ENCODE measurements at regions not wholly inside any gene's neighbourhood (a gene's known extent, or its start where the extent isn't known, plus 50 kb on each side); places are given as distances from the start of the nearest gene placed in this dataset.

DNA sequence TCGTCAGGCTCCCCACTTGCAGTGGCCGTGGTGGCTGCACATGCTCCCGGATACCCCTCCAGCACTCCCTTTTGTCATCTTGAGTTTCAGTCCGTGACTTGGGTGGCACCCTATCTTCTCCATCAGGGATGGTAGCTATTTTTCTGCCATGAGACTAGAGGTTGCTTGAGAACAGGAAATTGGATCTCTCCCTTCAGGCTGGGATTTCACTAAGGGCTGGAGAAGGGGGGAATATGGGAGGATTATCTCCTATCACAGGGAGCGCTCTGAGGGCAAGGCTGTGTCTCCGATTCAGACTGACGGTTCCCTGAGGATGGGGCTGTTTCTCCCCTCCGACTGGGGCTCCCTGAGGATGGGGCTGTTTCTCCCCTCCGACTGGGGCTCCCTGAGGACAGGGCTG lies 123.1 kb downstream of the MRPL14 start:
- H3K4me3 ChIP-seq, result no peak overlapping the region
- ATAC-seq (no peak), DNase-seq (no peak), FAIRE-seq (no peak)
- no peak for TF ChIP-seq CTCF (IDR thresholded peaks at IDR 0.05)
- H3K36me3 ChIP-seq, result no peaks in the 10 kb centered on the region
- WGBS, 2 donors, result 85 to 88% methylated on average over 9 of the region's 9 CpGs
- intact Hi-C loops (cut with DNase I), result no loop called here
- H3K9me3 ChIP-seq, result no peaks in the 10 kb centered on the region
- H3K4me1 ChIP-seq, result peaks cover 0 to 3% (median 0%) of the 10 kb centered on the region in 3 donors
- no peaks in the 10 kb centered on the region for H3K27me3 ChIP-seq
- H3K27ac ChIP-seq, result no peak overlapping the region

- peak overlapping the region; percentile 82 to 88 (median 86) for H3K27ac ChIP-seq
- DNase-seq, result peak in 3 of 6 donors; percentile 38 to 59 (median 39)
- no peaks in the 10 kb centered on the region for H3K27me3 ChIP-seq
- no peak for TF ChIP-seq CTCF (IDR thresholded peaks at IDR 0.05)
- H3K36me3 ChIP-seq, result no peaks in the 10 kb centered on the region
- WGBS, 2 donors, result 66 to 68% methylated on average over 22 of the region's 22 CpGs
- FAIRE-seq, result no peak
- ATAC-seq, result peak; percentile 7 to 26 (median 14)
- intact Hi-C loops (cut with DNase I), result no loop called here
- peaks cover 0 to 3% (median 0%) of the 10 kb centered on the region in 3 donors for H3K4me1 ChIP-seq
- H3K4me3 ChIP-seq, result peak overlapping the region in 2 of 4 donors; percentile 27 to 33
- no peaks in the 10 kb centered on the region for H3K9me3 ChIP-seq
Observed at GRCh38 chr6:44003345-44004061, 123.7 kb downstream of the MRPL14 start.

DNA sequence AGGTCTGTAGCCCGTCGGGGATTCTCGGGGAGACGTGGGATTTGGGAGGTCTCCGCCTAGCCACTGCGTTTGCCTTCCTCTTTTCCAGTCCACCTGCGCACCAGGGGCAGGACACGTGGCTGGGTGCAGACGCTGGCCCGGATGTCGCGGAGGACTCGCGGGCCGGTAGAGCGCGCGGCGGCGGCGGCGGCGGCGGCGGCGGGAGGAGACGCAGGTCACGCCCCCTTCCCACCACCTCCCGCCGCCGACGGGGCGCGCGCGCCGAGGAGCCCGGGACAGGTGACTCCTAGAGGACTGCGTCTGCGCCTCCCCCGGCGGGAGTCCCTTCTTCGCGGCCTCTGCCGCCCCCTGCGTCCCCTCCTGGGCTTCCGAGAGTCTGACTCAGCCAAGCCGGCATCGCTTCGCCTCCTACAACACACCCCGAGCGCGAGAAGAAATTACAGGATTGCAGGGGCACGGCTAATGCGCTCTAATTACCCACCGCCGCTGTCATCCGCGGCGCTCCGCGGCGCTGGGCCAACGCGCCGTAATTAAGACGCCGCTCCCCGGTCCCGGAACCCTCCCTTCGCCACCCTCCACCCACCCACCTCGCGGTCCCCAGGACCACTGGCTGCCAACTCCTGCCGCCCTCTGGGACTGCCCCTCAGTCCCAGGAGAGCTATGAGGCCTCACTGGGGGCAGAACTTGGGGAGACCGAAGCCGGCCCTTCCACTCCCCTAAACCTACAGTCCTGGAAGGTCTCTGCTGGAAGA lies 124.5 kb downstream of the MRPL14 start:
- Histone ChIP-seq H3K27ac (peak overlapping the region; percentile 82 to 88 (median 86)), H3K27me3 (no peaks in the 10 kb centered on the region), H3K4me3 (peak overlapping the region in 2 of 4 donors; percentile 27 to 33), H3K36me3 (no peaks in the 10 kb centered on the region), H3K4me1 (peaks cover 0 to 3% (median 0%) of the 10 kb centered on the region in 3 donors), H3K9me3 (no peaks in the 10 kb centered on the region)
- no peak for TF ChIP-seq CTCF (IDR thresholded peaks at IDR 0.05)
- ATAC-seq, result peak; percentile 72 to 80 (median 75)
- 22 to 30% methylated on average over 64 to 76 of the region's 76 CpGs for WGBS, 2 donors
- FAIRE-seq, result no peak
- intact Hi-C loops (cut with DNase I), result no loop called here
- DNase-seq, result peak in 5 of 6 donors; percentile 57 to 81 (median 71)

DNA sequence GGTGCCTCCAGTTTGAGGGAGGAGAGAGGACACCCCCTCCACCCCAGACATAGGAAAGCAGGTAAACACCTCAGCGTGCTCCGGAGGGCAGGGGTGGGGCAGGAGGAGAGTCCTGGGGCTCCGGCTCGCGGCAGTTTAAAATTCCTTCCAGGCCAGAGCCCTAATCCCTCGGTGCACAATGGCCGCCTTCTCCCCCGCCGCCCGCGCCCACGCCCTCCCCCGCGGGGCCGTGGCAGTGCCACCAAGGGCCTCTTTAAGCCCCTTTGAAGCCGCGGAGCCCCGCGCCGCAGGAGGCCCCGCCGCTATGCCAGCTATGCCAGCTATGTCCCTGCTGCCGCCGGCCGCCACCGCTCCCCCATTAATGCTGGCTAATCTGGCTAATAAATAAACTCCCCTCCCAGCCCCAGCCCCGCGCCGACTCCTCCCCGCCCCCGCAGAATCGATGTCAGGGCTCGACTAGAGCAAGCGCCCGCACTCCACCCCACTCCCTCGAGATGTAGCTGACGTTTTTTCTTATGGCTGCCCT lies 125.1 kb downstream of the MRPL14 start:
- FAIRE-seq (no peak), DNase-seq (peak in 5 of 6 donors; percentile 67 to 88 (median 78)), ATAC-seq (peak; percentile 32 to 77 (median 61))
- intact Hi-C loops (cut with DNase I), result no loop called here
- H3K36me3 ChIP-seq, result no peaks in the 10 kb centered on the region
- H3K27me3 ChIP-seq, result no peaks in the 10 kb centered on the region
- peak overlapping the region; percentile 82 to 88 (median 86) for H3K27ac ChIP-seq
- no peak for TF ChIP-seq CTCF (IDR thresholded peaks at IDR 0.05)
- no peaks in the 10 kb centered on the region for H3K9me3 ChIP-seq
- 23 to 34% methylated on average over 36 to 37 of the region's 37 CpGs for WGBS, 2 donors
- peak overlapping the region in 2 of 4 donors; percentile 27 to 33 for H3K4me3 ChIP-seq
- peaks cover 0 to 3% (median 0%) of the 10 kb centered on the region in 3 donors for H3K4me1 ChIP-seq

Measured in pancreas (tissue), 10 donors.